Loucy (cell line): ENCODE measurements at regions not wholly inside any gene's neighbourhood (a gene's known extent, or its start where the extent isn't known, plus 50 kb on each side); places are given as distances from the start of the nearest gene placed in this dataset.

Experiments used
- H2AFZ ChIP-seq: fragments of 200-600 bp; sonication (generic); 2 replicates; pipeline ENCODE4 v1.6.0; 2016; ENCODE audit warnings: antibody characterized with exemption, mild to moderate bottlenecking, low read length, moderate library complexity
- H3F3A ChIP-seq: fragments of 200-600 bp; 2 replicates; pipeline ENCODE4 v1.6.0; 2016; ENCODE audit warnings: antibody characterized with exemption, low read depth, mild to moderate bottlenecking
- H3K27me3 ChIP-seq: fragments of 200-600 bp; sonication (generic); 2 replicates; pipeline ENCODE4 v1.6.1; 2014; ENCODE audit warnings: low read length, mild to moderate bottlenecking; ENCODE audit not compliant: insufficient read depth, poor library complexity, severe bottlenecking
- H3K36me3 ChIP-seq: fragments of 200-600 bp; sonication (generic); 2 replicates; pipeline ENCODE4 v1.6.1; 2016; ENCODE audit warnings: low read length; ENCODE audit not compliant: insufficient read depth
- H3K4me1 ChIP-seq: fragments of 200-600 bp; sonication (generic); 2 replicates; pipeline ENCODE4 v1.5.1; 2014; ENCODE audit warnings: low read length, mild to moderate bottlenecking; ENCODE audit not compliant: insufficient read depth, poor library complexity, severe bottlenecking
- H3K4me2 ChIP-seq: fragments of 200-600 bp; sonication (generic); 2 replicates; pipeline ENCODE4 v1.6.0; 2014; ENCODE audit warnings: antibody characterized with exemption, low read length, low read depth, mild to moderate bottlenecking; ENCODE audit not compliant: poor library complexity, severe bottlenecking
- H3K4me3 ChIP-seq: fragments of 200-600 bp; sonication (generic); 2 replicates; pipeline ENCODE4 v1.5.1; 2014; ENCODE audit warnings: low read length, mild to moderate bottlenecking, mixed read lengths; ENCODE audit not compliant: poor library complexity, severe bottlenecking
- H3K79me2 ChIP-seq: fragments of 200-600 bp; sonication (generic); 2 replicates; pipeline ENCODE4 v1.6.1; 2014; ENCODE audit warnings: low read length; ENCODE audit not compliant: insufficient read depth
- H3K9ac ChIP-seq: fragments of 200-600 bp; sonication (generic); 2 replicates; pipeline ENCODE4 v1.6.0; 2014; ENCODE audit warnings: mild to moderate bottlenecking, low read depth, low read length, moderate library complexity; ENCODE audit not compliant: poor library complexity, severe bottlenecking
- H3K9me2 ChIP-seq: fragments of 200-600 bp; sonication (generic); replicated peaks from 2 replicates; pipeline ENCODE4 v1.6.1; 2016; ENCODE audit warnings: low read depth, low read length, mixed read lengths
- H3K9me3 ChIP-seq: fragments of 200-600 bp; sonication (generic); 2 replicates; pipeline ENCODE4 v1.6.1; 2014; ENCODE audit warnings: mild to moderate bottlenecking, antibody characterized with exemption, low read length, low read depth; ENCODE audit not compliant: insufficient read depth
- H4K20me1 ChIP-seq: fragments of 200-600 bp; sonication (generic); 2 replicates; pipeline ENCODE4 v1.6.0; 2014; ENCODE audit warnings: antibody characterized with exemption, low read length, mild to moderate bottlenecking; ENCODE audit not compliant: insufficient read depth, poor library complexity, severe bottlenecking
- CTCF ChIP-seq: fragments of 200-600 bp; sonication (generic); conservative IDR thresholded peaks from 2 replicates; pipeline ENCODE4 v1.5.1; 2014; ENCODE audit warnings: mild to moderate bottlenecking, antibody characterized with exemption, low read length
- EZH2phosphoT487 ChIP-seq: fragments of 200-600 bp; IDR thresholded peaks from 2 replicates; pipeline ENCODE4 v1.6.1; 2018; ENCODE audit warnings: antibody characterized with exemption, mild to moderate bottlenecking, moderate library complexity, borderline replicate concordance

GRCh38 chr6:69449887-69450286 lies 346.9 kb downstream of the LMBRD1 start:
- Histone ChIP-seq H3K9me3 (0 out of 2 replicates have a peak, but pooled peaks cover 5% of the 10 kb centered on the region), H4K20me1 (no peaks in the 10 kb centered on the region), H2AFZ (no peak overlapping the region), H3K9me2 (no peaks in the 10 kb centered on the region), H3K4me3 (no peak overlapping the region), H3F3A (no peaks in the 10 kb centered on the region), H3K9ac (no peak overlapping the region), H3K79me2 (no peaks in the 10 kb centered on the region), H3K4me1 (no peaks in the 10 kb centered on the region), H3K36me3 (no peaks in the 10 kb centered on the region), H3K4me2 (no peak overlapping the region), H3K27me3 (no peaks in the 10 kb centered on the region)
- TF ChIP-seq EZH2phosphoT487 (no peak), CTCF (no peak)
